Progenitor cell of endocrine pancreas (in vitro differentiated cells): ENCODE measurements at regions not wholly inside any gene's neighbourhood (a gene's known extent, or its start where the extent isn't known, plus 50 kb on each side); places are given as distances from the start of the nearest gene placed in this dataset.

Source experiments
- DNase-seq: peaks from one replicate; pipeline ENCODE4 v3.0.0; 2021; ENCODE audit warnings: low spot score; ENCODE audit not compliant: unreplicated experiment
- H3K27ac Mint-ChIP-seq: 2 replicates; pipeline ENCODE4 v1.8.0; 2021; ENCODE audit warnings: mild to moderate bottlenecking, moderate library complexity, mixed read lengths
- H3K27me3 Mint-ChIP-seq: 2 replicates; pipeline ENCODE4 v1.8.0; 2021; ENCODE audit warnings: mixed read lengths
- H3K36me3 Mint-ChIP-seq: 2 replicates; pipeline ENCODE4 v1.8.0; 2022; ENCODE audit warnings: mixed read lengths; ENCODE audit not compliant: insufficient read depth
- H3K4me1 Mint-ChIP-seq: 2 replicates; pipeline ENCODE4 v1.8.0; 2021; ENCODE audit warnings: low read depth, mixed read lengths
- H3K4me3 Mint-ChIP-seq: 2 replicates; pipeline ENCODE4 v1.8.0; 2021; ENCODE audit warnings: low read depth, mild to moderate bottlenecking, moderate library complexity, mixed read lengths
- H3K9me3 Mint-ChIP-seq: 2 replicates; pipeline ENCODE4 v1.8.0; 2021; ENCODE audit warnings: low read depth, mixed read lengths
- TF ChIP-seq, protein P1 (sequence below): fragments of 200-600 bp; sonication (generic); IDR thresholded peaks from one replicate; pipeline ENCODE4 v1.5.0; 2021; ENCODE audit warnings: antibody characterized with exemption, mild to moderate bottlenecking; ENCODE audit not compliant: unreplicated experiment

DNA sequence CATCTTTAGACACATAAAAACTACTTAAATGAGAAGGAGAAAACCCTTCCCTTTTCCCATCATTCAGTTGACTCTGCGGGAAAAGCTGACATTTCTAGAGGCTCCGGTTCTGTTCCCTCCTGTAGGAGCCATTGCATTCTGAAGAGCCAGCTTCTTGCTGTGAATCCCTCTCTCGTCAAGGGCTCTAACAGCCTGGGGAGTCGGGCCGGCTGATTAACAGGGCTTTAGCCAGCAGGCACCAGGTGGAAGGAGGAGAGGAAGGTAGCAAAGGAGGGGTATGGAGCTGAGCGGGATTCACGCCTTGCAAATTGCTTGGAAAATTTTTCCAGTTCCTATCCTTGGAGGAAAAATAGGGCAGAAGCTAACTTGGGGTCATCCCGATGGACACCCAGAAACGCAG lies 108.3 kb upstream of the UBE2E1 start:
- Mint-ChIP-seq H3K27me3 (no peaks in the 10 kb centered on the region), H3K27ac (no peak overlapping the region), H3K9me3 (no peaks in the 10 kb centered on the region), H3K4me1 (peaks cover 5% of the 10 kb centered on the region), H3K4me3 (no peak overlapping the region), H3K36me3 (no peaks in the 10 kb centered on the region)
- TF ChIP-seq, protein P1, sequence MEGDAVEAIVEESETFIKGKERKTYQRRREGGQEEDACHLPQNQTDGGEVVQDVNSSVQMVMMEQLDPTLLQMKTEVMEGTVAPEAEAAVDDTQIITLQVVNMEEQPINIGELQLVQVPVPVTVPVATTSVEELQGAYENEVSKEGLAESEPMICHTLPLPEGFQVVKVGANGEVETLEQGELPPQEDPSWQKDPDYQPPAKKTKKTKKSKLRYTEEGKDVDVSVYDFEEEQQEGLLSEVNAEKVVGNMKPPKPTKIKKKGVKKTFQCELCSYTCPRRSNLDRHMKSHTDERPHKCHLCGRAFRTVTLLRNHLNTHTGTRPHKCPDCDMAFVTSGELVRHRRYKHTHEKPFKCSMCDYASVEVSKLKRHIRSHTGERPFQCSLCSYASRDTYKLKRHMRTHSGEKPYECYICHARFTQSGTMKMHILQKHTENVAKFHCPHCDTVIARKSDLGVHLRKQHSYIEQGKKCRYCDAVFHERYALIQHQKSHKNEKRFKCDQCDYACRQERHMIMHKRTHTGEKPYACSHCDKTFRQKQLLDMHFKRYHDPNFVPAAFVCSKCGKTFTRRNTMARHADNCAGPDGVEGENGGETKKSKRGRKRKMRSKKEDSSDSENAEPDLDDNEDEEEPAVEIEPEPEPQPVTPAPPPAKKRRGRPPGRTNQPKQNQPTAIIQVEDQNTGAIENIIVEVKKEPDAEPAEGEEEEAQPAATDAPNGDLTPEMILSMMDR = no peak
- no peak for DNase-seq

DNA sequence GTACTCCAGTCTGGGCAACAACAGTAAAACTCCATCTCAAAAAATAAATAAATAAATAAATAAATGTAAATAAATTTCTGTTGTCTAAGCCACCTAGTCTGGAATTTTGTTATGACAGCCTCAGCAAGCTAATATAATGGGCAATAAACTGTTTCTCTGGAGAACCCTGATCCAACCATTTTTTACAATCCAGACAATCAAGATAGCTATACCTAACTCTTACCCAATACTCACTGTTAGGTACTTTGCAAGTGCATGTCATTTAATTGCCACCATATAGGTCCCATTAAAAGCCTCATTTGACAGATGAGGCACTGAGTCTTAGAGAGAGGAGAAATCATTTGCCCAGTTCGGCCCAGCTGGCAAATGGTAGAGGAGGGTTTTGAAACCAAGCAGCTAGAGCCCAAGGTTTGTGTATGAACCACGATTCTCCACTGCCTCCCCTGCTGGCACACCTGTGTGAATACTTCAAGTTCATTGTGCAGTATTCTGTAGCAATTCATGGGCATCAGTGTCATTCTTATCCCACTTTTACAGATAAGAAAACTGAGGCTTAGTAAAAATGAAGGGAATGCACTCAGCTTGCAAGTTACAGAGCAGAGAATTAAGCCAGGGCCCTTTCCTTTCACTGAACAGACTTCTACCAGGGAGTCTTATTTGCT lies 107.0 kb upstream of the UBE2E1 start:
- Mint-ChIP-seq H3K27ac (no peak overlapping the region), H3K4me1 (peaks cover 5% of the 10 kb centered on the region), H3K36me3 (no peaks in the 10 kb centered on the region), H3K4me3 (no peak overlapping the region), H3K27me3 (no peaks in the 10 kb centered on the region), H3K9me3 (no peaks in the 10 kb centered on the region)
- TF ChIP-seq, protein P1 = no peak
- no peak for DNase-seq

DNA sequence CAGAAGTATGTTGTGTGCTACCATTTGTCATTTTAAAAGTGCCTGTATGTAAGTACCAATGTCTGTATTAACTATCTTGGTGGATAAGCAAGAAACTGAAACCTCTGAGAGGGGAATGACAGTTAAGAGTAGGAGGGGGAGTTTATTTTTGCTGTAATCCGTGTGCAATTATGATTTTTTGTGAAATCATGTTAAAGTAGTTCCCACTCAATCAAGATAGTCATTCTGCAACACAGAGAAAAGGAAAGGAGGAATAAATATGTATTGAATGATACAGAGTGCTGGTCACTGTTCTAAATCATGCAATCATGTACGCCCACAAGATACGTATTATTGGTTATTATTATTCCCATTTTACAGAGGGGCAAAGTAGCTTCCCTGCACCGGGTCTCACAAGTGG lies 105.1 kb upstream of the UBE2E1 start:
- H3K4me1 Mint-ChIP-seq = peaks cover 5% of the 10 kb centered on the region
- no peaks in the 10 kb centered on the region for H3K27me3 Mint-ChIP-seq
- H3K9me3 Mint-ChIP-seq = no peaks in the 10 kb centered on the region
- H3K36me3 Mint-ChIP-seq = no peaks in the 10 kb centered on the region
- H3K27ac Mint-ChIP-seq = no peak overlapping the region
- no peak for DNase-seq
- no peak overlapping the region for H3K4me3 Mint-ChIP-seq
- TF ChIP-seq, protein P1 = no peak

DNA sequence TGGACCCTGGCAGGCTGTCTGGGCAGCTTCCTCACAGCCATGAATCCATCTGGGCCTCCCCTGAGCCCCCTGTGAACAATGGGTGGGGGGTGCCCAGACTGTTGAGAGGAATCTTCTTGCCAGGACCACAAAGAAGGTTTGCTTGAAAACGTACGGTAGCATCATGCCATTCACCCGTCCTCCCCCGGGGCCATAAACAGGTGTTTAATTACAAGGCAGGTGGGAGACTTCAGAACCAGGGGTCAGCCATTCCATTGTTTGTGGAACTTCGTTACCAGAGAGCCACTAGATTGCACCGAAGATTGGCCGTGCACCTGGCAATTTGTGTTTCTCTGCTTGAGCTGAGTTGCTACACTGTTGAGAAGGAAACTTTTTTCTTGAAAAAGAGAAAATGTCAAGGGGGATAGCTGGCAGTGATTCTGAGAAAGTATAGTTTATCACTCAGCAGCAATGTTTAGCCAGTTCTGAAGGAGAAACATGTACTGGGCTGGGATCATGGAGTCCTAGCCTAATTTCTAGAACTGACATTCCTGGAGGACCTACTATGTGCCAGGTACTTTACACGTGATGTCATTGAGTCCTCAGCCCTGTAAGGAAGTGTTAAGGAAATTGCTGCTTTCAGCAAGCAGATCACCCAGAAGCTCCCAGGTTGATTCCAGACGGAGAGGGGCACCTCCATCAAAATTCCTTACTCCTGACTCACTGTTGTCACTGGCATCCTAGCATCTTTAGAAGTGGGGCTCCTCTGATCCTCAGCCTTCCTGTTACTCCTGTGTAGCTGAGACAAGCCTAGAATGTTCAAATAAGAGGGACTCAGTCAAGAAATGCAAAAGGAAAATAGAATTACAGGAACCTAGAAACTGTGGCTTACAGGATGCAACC lies 103.8 kb upstream of the UBE2E1 start:
- Mint-ChIP-seq H3K4me1 (peaks cover 5% of the 10 kb centered on the region), H3K27ac (peak overlapping the region; percentile 56), H3K9me3 (no peaks in the 10 kb centered on the region), H3K27me3 (no peaks in the 10 kb centered on the region), H3K36me3 (no peaks in the 10 kb centered on the region), H3K4me3 (no peak overlapping the region)
- DNase-seq = no peak
- TF ChIP-seq, protein P1 = no peak

DNA sequence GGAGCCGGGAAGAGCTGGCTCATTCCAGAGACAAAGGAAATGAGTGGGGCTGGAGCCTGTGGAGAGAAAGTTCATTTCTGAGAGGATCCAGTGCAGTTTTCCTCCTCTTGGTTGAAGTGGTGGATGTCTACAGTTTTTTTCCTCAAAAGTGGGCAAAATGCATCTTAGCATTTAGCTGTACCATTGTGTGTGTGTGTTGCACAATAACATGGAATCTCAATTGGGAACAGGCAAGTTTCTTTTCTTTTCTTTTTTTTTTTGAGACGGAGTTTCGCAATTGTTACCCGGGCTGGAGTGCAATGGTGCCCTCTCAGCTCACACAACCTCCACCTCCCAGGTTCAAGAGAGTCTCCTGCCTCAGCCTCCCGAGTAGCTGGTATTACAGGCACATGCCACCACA lies 101.5 kb upstream of the UBE2E1 start:
- H3K27ac Mint-ChIP-seq = no peak overlapping the region
- H3K4me3 Mint-ChIP-seq = no peak overlapping the region
- H3K27me3 Mint-ChIP-seq = no peaks in the 10 kb centered on the region
- TF ChIP-seq, protein P1 = no peak
- no peak for DNase-seq
- H3K9me3 Mint-ChIP-seq = no peaks in the 10 kb centered on the region
- peaks cover 5% of the 10 kb centered on the region for H3K4me1 Mint-ChIP-seq
- no peaks in the 10 kb centered on the region for H3K36me3 Mint-ChIP-seq
